ENCODE measurements at regions not wholly inside any gene's neighbourhood (a gene's known extent, or its start where the extent isn't known, plus 50 kb on each side); places are given as distances from the start of the nearest gene placed in this dataset.

- TF ChIP-seq CTCF (IDR thresholded peaks at IDR 0.05; ENCODE audit: low read depth, low read length), result no peak
- no peak for DNase-seq
- Histone ChIP-seq H3K4me1 (no peaks in the 10 kb centered on the region), H3K4me3 (ENCODE audit: low read depth, low read length) (no peak overlapping the region), H3K27me3 (no peaks in the 10 kb centered on the region), H3K36me3 (no peaks in the 10 kb centered on the region), H3K9me3 (no peaks in the 10 kb centered on the region)
These were observed 655.5 kb downstream of the GBE1 start for GRCh38 chr3:81105789-81106488.

DNA sequence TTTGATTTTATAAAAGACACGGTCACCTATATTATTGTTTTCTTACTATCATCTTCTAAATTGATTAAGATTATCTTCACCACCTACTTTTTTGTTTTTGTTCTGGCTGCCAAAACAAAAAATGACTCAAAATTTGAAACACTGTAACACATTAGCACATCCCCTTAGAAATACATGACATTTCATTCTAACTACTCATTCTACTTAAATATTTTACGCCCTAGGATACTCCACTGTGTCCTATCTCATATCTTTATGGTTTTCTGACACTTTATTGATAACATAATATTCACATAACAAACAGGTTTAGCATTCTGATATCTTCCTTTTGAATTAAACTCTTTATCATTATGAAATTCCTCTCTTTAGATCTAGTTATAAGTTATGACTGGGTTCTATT, 656.2 kb downstream of the GBE1 start:
- Histone ChIP-seq H3K4me1 (no peaks in the 10 kb centered on the region), H3K9me3 (no peaks in the 10 kb centered on the region), H3K27me3 (no peaks in the 10 kb centered on the region), H3K4me3 (ENCODE audit: low read depth, low read length) (no peak overlapping the region), H3K36me3 (no peaks in the 10 kb centered on the region)
- TF ChIP-seq CTCF (IDR thresholded peaks at IDR 0.05; ENCODE audit: low read depth, low read length), result no peak
- DNase-seq, result no peak

DNA sequence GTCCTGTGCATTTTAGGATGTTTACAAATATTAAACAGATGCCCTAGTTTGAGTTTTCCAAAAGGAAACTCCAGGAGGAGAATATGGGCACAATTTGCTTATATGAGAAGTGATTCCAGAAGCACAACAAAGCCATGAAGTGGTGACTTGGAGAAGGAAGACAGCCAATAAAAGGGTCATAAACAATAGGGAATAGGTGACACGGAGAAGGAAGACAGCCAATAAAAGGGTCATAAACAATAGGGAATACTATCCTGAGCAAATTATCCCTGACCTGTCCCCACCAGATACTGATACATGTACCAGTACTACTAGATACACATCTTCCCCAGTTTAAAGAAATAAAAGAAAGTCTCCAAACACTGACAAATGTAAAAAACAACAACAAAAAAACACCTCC, 663.6 kb downstream of the GBE1 start:
- Histone ChIP-seq H3K9me3 (no peaks in the 10 kb centered on the region), H3K4me1 (no peaks in the 10 kb centered on the region), H3K36me3 (no peaks in the 10 kb centered on the region), H3K4me3 (ENCODE audit: low read depth, low read length) (no peak overlapping the region), H3K27me3 (no peaks in the 10 kb centered on the region)
- TF ChIP-seq CTCF (IDR thresholded peaks at IDR 0.05; ENCODE audit: low read depth, low read length), result no peak
- DNase-seq, result no peak

DNA sequence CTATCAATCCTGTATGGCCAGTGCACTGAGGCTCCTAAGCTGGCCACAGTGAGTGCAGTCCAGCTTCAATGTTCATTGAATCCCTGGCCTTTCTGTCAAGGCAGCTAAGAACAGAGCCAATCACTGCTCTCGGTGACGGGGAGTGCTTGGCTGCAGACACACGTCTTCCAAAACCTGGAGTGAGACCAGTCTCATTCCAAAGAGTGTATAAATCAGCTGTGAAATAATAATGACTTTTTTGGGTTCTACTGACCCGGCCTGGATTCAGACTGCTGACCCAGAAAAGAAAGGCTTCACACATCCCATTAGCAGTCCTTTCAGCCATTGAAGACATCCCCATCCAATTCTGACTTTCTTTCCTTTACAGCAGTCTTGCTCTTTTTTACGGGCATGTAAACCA, 665.5 kb downstream of the GBE1 start:
- Histone ChIP-seq H3K4me3 (ENCODE audit: low read depth, low read length) (no peak overlapping the region), H3K9me3 (no peaks in the 10 kb centered on the region), H3K4me1 (no peaks in the 10 kb centered on the region), H3K27me3 (no peaks in the 10 kb centered on the region), H3K36me3 (no peaks in the 10 kb centered on the region)
- TF ChIP-seq CTCF (IDR thresholded peaks at IDR 0.05; ENCODE audit: low read depth, low read length), result no peak
- no peak for DNase-seq

DNA sequence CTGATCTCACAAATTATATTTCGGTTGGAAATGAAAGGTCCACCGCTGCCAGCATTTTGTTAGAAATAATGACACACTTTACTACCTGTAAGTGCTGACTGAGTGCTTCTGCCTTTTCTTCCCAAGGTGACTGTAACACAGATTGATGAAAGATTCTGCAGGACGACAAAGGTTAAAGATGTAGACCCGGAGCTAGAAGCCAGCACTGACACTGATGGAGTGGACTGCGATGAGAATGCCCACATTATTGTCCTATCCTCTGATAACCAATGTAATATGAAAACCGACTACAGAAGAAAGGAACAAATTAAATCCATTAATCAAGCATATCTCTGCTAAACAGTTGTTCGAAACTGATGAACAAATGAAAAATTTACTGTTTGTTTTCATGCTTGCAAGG, 666.5 kb downstream of the GBE1 start:
- no peaks in the 10 kb centered on the region for H3K4me1 ChIP-seq
- H3K4me3 ChIP-seq (ENCODE audit: low read depth, low read length), result no peak overlapping the region
- H3K36me3 ChIP-seq, result no peaks in the 10 kb centered on the region
- TF ChIP-seq CTCF (IDR thresholded peaks at IDR 0.05; ENCODE audit: low read depth, low read length), result no peak
- H3K9me3 ChIP-seq, result no peaks in the 10 kb centered on the region
- no peaks in the 10 kb centered on the region for H3K27me3 ChIP-seq
- no peak for DNase-seq

DNA sequence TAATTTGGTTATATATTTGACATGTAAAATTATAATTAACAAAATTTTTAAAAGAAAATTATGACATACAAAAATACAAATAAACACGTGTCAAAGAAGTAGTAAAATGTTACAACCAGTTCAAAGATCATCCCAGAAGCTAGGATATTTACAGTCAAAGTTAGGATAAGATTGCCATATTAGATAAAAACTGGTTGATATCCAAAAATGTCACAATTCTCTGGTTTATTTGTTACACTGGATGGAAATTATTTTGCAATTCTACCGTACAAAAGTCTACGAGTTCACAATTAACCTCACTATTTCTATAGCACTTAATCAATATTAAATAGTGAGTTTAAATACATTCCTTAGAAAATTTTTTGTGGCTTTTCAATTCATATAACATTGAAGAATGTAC, 673.8 kb downstream of the GBE1 start:
- Histone ChIP-seq H3K9me3 (no peaks in the 10 kb centered on the region), H3K36me3 (no peaks in the 10 kb centered on the region), H3K27me3 (no peaks in the 10 kb centered on the region), H3K4me3 (ENCODE audit: low read depth, low read length) (no peak overlapping the region), H3K4me1 (no peaks in the 10 kb centered on the region; the same call in 1 of the 2 replicates)
- TF ChIP-seq CTCF (IDR thresholded peaks at IDR 0.05; ENCODE audit: low read depth, low read length), result no peak
- no peak for DNase-seq

Data from BE2C (cell line).